ENCODE measurements at regions not wholly inside any gene's neighbourhood (a gene's known extent, or its start where the extent isn't known, plus 50 kb on each side); places are given as distances from the start of the nearest gene placed in this dataset.

GRCh38 chr12:118727979-118728366 is 253.4 kb upstream of the SRRM4 start:
- H3F3A ChIP-seq (ENCODE audit: insufficient read depth, low read length, poor library complexity, severe bottlenecking), result no peaks in the 10 kb centered on the region
- H3K36me3 ChIP-seq (ENCODE audit: insufficient read depth, low read length), result no peaks in the 10 kb centered on the region
- H3K9me2 ChIP-seq (ENCODE audit: insufficient read depth, low read length), result no peaks in the 10 kb centered on the region
- no peaks in the 10 kb centered on the region for H4K20me1 ChIP-seq (ENCODE audit: insufficient read depth)
- no peaks in the 10 kb centered on the region for H3K9me3 ChIP-seq (ENCODE audit: low read length)
- H2AFZ ChIP-seq (ENCODE audit: low read depth, low read length), result no peak overlapping the region
- no peak overlapping the region for H3K9ac ChIP-seq (ENCODE audit: low read length)
- H3K27ac ChIP-seq (ENCODE audit: low read length), result no peak overlapping the region
- H3K4me2 ChIP-seq (ENCODE audit: low read length), result no peak overlapping the region
- no peak overlapping the region for H3K4me3 ChIP-seq (ENCODE audit: low read length)
- H3K79me2 ChIP-seq (replicated peaks; ENCODE audit: insufficient read depth, low read length), result no peaks in the 10 kb centered on the region
- H3K27me3 ChIP-seq (ENCODE audit: insufficient read depth, low read depth, low read length), result no peaks in the 10 kb centered on the region
- TF ChIP-seq REST (IDR thresholded peaks at IDR 0.05; ENCODE audit: borderline replicate concordance) (no peak), EZH2 (IDR thresholded peaks at IDR 0.05; ENCODE audit: borderline replicate concordance, insufficient read depth, low read length, poor library complexity, severe bottlenecking) (no peak), EP300 (conservative IDR thresholded peaks at IDR 0.05; ENCODE audit: poor library complexity, severe bottlenecking) (no peak), RAD21 (conservative IDR thresholded peaks at IDR 0.05) (no peak), POLR2AphosphoS5 (IDR thresholded peaks at IDR 0.05) (no peak), CTCF (IDR thresholded peaks at IDR 0.05; ENCODE audit: poor library complexity, severe bottlenecking) (no peak), SMC3 (conservative IDR thresholded peaks at IDR 0.05; ENCODE audit: poor library complexity) (no peak), TAF1 (IDR thresholded peaks at IDR 0.05; ENCODE audit: low read depth) (no peak), MXI1 (conservative IDR thresholded peaks at IDR 0.05; ENCODE audit: poor library complexity, severe bottlenecking) (no peak)

GRCh38 chr12:118734266-118734665 is 247.1 kb upstream of the SRRM4 start:
- Histone ChIP-seq H3K79me2 (replicated peaks; ENCODE audit: insufficient read depth, low read length) (no peaks in the 10 kb centered on the region), H4K20me1 (ENCODE audit: insufficient read depth) (no peaks in the 10 kb centered on the region), H3K4me3 (ENCODE audit: low read length) (no peak overlapping the region), H3K36me3 (ENCODE audit: insufficient read depth, low read length) (no peaks in the 10 kb centered on the region), H3K9ac (ENCODE audit: low read length) (no peak overlapping the region), H3K9me2 (ENCODE audit: insufficient read depth, low read length) (no peaks in the 10 kb centered on the region), H3K9me3 (ENCODE audit: low read length) (no peaks in the 10 kb centered on the region), H3K27me3 (ENCODE audit: insufficient read depth, low read depth, low read length) (no peaks in the 10 kb centered on the region), H3K4me2 (ENCODE audit: low read length) (no peak overlapping the region), H2AFZ (ENCODE audit: low read depth, low read length) (no peak overlapping the region), H3K27ac (ENCODE audit: low read length) (no peak overlapping the region), H3F3A (ENCODE audit: insufficient read depth, low read length, poor library complexity, severe bottlenecking) (no peaks in the 10 kb centered on the region)
- TF ChIP-seq EZH2 (IDR thresholded peaks at IDR 0.05; ENCODE audit: borderline replicate concordance, insufficient read depth, low read length, poor library complexity, severe bottlenecking) (no peak), REST (IDR thresholded peaks at IDR 0.05; ENCODE audit: borderline replicate concordance) (no peak), POLR2AphosphoS5 (IDR thresholded peaks at IDR 0.05) (no peak), RAD21 (conservative IDR thresholded peaks at IDR 0.05) (no peak), EP300 (conservative IDR thresholded peaks at IDR 0.05; ENCODE audit: poor library complexity, severe bottlenecking) (no peak), SMC3 (conservative IDR thresholded peaks at IDR 0.05; ENCODE audit: poor library complexity) (no peak), TAF1 (IDR thresholded peaks at IDR 0.05; ENCODE audit: low read depth) (no peak), CTCF (IDR thresholded peaks at IDR 0.05; ENCODE audit: poor library complexity, severe bottlenecking) (no peak), MXI1 (conservative IDR thresholded peaks at IDR 0.05; ENCODE audit: poor library complexity, severe bottlenecking) (no peak)
